DMS53 treated with DMSO at 0.1 percent for 48 hours (cell line): ENCODE measurements at regions not wholly inside any gene's neighbourhood (a gene's known extent, or its start where the extent isn't known, plus 50 kb on each side); places are given as distances from the start of the nearest gene placed in this dataset.
"Not testable (repeated sequence)": the region's sequence is repeated elsewhere in the genome, so short reads cannot be mapped to it uniquely, and the experiment has no call there.

ENCODE experiments used
- DNase-seq: peaks from one replicate; lab custom pipeline; 2025; ENCODE audit not compliant: unreplicated experiment; lab: John Stamatoyannopoulos, UW

DNA sequence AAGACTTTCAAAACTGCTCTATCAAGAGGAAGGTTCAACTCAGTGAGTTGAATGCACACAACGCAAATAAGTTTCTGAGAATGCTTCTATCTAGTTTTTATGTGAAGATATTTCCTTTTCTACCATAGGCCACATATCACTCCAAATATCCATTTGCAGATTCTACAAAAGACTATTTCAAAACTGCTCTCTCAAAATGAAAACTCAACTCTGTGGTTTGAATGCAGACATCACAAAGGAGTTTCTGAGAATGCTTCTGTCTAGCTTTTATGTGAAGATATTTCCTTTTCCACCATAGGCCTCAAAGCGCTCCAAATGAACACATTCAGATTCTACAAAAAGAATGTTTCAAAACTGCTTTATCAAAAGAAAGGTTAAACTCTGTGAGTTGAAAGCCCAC, 1093.1 kb upstream of the DEFB115 start:
- not testable (repeated sequence) for DNase-seq

DNA sequence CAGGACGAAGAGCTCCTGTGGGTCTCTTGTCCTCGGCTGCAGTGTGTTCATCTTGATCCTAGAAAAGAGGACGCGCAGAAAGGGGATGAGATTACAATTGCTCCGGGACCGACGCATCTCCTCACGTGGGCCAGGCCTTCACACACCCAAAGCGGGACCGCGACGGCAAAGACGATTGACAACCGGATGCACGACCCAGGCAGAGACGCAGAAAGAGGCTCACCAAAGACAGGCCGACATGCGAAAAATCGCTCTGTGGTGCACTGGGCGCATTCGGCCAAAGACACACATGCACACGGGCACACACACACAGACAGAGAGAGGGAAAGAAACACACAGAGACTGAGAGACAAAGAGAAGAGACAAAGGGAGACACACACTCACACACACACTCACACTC, 1089.9 kb upstream of the DEFB115 start:
- no peak for DNase-seq

DNA sequence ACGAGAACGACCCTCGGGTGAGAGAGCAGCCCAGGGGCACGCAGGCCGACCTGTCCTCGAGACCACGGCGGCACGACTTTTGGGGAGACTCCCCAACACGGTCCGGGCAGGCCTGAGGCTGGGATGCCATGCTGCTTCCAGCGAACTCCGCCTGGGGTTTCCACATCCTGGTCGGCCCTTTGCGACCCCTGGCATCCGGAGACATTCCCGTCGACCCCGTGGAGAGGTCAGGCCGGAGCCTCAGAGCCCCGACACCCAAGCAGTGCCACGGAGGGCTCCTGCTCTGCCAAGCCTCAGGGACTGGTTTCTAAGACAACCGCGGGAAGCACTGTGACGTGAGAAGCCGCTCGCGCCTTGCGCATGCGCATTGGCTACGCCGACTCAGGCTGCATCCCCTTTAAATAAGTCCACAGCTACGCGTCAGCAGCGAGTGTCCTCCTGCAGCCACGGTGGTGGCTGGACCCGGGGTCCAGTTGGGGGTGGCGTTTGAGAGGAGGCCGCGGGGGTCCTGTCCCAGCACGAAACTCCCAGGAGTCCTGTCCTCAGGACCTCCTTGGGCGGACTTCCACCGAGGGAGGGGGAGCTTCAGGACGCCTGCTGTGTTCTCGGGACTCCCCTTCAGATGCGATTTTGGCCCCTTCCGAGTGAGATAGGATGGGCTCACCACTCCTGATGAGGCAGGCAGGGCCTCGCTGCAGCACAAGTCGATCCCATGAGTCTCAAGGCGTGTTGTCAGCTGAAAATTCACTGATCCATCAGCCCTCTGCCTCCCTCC, 1089.3 kb upstream of the DEFB115 start:
- DNase-seq, result no peak

- no peak for DNase-seq
Observed at GRCh38 chr20:30168800-30169138, 1088.7 kb upstream of the DEFB115 start.

GRCh38 chr20:30175681-30176080, 1081.8 kb upstream of the DEFB115 start:
- DNase-seq, result no peak

- not testable (repeated sequence) for DNase-seq
Observed at GRCh38 chr20:30183124-30183523, 1074.3 kb upstream of the DEFB115 start.

- DNase-seq, result not testable (repeated sequence)
Observed at GRCh38 chr20:30191785-30192184, 1065.7 kb upstream of the DEFB115 start.

DNA sequence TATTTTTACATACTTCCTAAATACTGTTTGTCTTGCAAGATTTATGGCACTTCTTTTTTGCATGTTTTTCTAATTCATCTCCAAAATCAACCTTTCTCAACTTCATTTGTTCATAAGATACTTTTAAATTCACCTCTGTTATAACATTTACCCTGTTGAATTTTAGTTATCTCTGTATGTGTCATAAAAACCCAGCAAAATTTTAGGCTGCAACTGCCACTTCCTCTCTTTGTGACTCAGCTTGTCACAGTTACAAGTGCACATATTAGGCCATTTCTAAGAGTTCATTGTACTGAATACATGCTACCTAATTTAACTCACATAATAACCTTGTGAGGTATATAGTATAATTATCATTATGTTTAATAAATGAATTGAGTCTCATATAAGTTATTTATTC, 1023.0 kb upstream of the DEFB115 start:
- DNase-seq, result not testable (repeated sequence)

DNA sequence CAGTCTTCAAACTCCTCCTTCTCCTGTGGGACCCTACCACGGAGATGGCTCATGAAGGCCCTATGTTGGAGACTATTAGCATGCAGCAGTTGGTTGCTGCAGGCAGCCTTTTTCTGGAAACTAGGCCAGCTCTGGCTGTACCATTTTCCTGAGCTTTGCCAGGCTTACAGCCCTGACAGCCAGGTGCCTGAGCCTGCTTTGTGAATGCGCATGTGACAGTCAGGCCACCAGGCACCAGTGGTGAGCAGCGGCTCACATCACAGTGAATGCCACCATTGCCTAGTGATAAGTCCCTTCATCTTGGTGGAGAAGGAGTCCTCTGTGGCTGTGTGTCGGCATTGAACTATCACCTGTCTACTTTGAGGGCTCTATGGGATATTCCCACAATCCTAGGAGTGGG, 982.4 kb upstream of the DEFB115 start:
- not testable (repeated sequence) for DNase-seq

GRCh38 chr20:30281584-30282197, 975.8 kb upstream of the DEFB115 start:
- DNase-seq, result no peak

- peak; percentile 35 for DNase-seq
Observed at GRCh38 chr20:30283476-30284280, 973.8 kb upstream of the DEFB115 start.

GRCh38 chr20:30284281-30284905, 973.1 kb upstream of the DEFB115 start:
- no peak for DNase-seq

GRCh38 chr20:30285677-30286076, 971.8 kb upstream of the DEFB115 start:
- DNase-seq, result no peak

DNA sequence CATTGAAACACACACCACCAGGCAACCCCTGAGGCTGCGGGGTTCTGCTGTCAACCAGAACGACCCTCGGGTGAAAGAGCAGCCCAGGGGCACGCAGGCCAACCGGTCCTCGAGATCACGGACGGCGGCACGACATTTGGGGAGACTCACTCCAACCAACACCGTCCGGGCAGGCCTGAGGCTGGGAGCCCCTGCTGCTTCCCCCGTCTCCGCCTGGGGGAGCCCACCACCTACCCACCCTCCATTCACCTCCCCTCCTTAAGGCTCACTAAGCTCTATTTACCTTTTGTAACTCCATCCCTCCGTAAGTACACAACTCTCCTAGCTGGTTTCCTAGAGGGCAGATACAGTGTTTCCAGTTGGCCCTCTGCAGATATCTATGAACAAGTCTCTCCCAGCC, 971.3 kb upstream of the DEFB115 start:
- DNase-seq, result no peak

- not testable (repeated sequence) for DNase-seq
Observed at GRCh38 chr20:30287459-30287858, 970.0 kb upstream of the DEFB115 start.

- DNase-seq, result no peak
Observed at GRCh38 chr20:30288346-30288745, 969.1 kb upstream of the DEFB115 start.

- not testable (repeated sequence) for DNase-seq
Observed at GRCh38 chr20:30289049-30289448, 968.4 kb upstream of the DEFB115 start.

DNA sequence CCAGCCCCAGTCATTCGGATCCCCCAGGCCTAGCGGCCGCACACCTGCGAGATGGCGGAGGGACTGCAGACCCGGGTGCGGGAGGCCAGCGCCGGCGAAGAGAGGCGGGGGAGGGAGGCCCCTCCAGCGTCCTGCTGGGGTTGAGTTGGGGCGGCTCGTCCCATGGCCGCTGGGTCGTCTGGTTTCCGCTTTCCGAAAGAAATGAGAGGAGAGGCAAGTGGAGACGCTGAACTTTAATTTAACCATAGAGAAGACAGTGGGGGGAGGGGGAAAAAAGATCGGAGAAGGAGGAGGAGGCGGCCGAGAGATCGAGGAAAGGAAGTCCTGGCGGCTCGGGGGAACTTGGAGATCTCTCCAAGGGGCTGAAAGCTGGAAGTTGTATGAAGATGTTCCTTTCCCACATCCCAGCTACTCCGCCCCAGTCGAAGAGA, 967.7 kb upstream of the DEFB115 start:
- DNase-seq, result not testable (repeated sequence)

GRCh38 chr20:30290361-30291063, 967.0 kb upstream of the DEFB115 start:
- DNase-seq, result peak; percentile 24

GRCh38 chr20:30291064-30291379, 966.4 kb upstream of the DEFB115 start:
- DNase-seq, result not testable (repeated sequence)

GRCh38 chr20:30291686-30292085, 965.8 kb upstream of the DEFB115 start:
- DNase-seq, result not testable (repeated sequence)
